ENCODE measurements at regions not wholly inside any gene's neighbourhood (a gene's known extent, or its start where the extent isn't known, plus 50 kb on each side); places are given as distances from the start of the nearest gene placed in this dataset.

GRCh38 chr4:189773909-189774308 lies 166.8 kb upstream of the FRG1 start:
- POLR2A ChIA-PET = no interaction called here
- no peak for FAIRE-seq

DNA sequence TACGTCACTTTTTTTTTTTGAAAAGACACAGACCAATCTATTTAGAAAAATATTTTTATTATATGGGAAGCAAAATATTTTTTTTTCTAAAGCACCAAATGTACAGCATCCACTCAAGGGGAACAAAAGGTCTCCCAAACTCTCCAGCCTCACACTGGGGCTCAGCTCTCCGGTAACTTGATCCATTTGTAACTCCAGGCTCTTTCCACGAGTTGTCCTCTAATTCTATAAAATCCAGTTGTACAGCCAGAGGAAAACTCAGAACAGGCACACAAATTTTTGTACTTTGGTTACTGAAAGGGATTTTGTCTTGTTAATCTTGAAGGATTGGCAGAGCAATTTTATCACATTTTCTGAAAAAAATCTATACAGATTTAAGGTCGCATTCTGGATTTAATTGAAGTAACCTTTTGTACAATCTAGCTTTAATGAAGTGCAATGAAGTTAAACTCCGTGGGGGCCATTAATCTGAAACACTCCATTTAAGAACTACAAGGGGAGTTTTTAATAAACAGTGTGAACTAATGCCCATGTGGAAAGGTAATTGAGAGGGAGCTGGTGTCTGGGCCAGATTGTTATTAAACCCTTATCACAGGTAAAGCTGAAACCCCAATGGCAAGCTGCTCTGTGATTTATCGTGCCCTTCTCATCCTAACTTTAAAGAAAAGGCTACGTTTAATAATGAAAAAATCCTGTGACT lies 161.2 kb upstream of the FRG1 start:
- WGBS (ENCODE audit: missing lambda C conversion rate) = 17% methylated on average over 7 of the region's 7 CpGs
- Histone ChIP-seq H3K27ac (no peak overlapping the region), H3K4me3 (no peak overlapping the region), H3K4me1 (no peaks in the 10 kb centered on the region), H3K9me3 (no peaks in the 10 kb centered on the region), H3K4me2 (no peak overlapping the region)
- FAIRE-seq = no peak
- DNase-seq (ENCODE audit: low read depth in 1 of 2, low spot score in 1 of 2) = no peak
- ChIA-PET CTCF (interaction anchor here (1.7 kb wide), 1 partner anchor 14 kb away, joined by 11 read pairs; no protein-coding TSS in a partner anchor), POLR2A (no interaction called here)
- ATAC-seq = no peak
- TF ChIP-seq KDM1A (IDR thresholded peaks at IDR 0.05; ENCODE audit: low read depth) (no peak), JUNB (IDR thresholded peaks at IDR 0.05) (no peak), ZC3H11A (IDR thresholded peaks at IDR 0.05) (no peak), EP300 (IDR thresholded peaks at IDR 0.05) (no peak), TP53 (CRISPR knock-in tag; IDR thresholded peaks at IDR 0.05) (no peak), POLR2AphosphoS2 (conservative IDR thresholded peaks at IDR 0.05; ENCODE audit: low read length) (no peak), CBX2 (IDR thresholded peaks at IDR 0.05; ENCODE audit: borderline replicate concordance, low read depth) (no peak), KDM5A (IDR thresholded peaks at IDR 0.05) (no peak), USF2 (IDR thresholded peaks at IDR 0.05) (no peak), CEBPB (IDR thresholded peaks at IDR 0.05) (no peak), EHF (CRISPR knock-in tag; IDR thresholded peaks at IDR 0.05) (no peak), RFX5 (IDR thresholded peaks at IDR 0.05) (no peak), HEYL (CRISPR knock-in tag; IDR thresholded peaks at IDR 0.05) (no peak), NFE2L2 (conservative IDR thresholded peaks at IDR 0.05; ENCODE audit: low read length) (no peak), EHMT2 (IDR thresholded peaks at IDR 0.05; ENCODE audit: low read depth) (no peak), CBX8 (IDR thresholded peaks at IDR 0.05) (no peak)
- TF ChIP-seq, protein P1, sequence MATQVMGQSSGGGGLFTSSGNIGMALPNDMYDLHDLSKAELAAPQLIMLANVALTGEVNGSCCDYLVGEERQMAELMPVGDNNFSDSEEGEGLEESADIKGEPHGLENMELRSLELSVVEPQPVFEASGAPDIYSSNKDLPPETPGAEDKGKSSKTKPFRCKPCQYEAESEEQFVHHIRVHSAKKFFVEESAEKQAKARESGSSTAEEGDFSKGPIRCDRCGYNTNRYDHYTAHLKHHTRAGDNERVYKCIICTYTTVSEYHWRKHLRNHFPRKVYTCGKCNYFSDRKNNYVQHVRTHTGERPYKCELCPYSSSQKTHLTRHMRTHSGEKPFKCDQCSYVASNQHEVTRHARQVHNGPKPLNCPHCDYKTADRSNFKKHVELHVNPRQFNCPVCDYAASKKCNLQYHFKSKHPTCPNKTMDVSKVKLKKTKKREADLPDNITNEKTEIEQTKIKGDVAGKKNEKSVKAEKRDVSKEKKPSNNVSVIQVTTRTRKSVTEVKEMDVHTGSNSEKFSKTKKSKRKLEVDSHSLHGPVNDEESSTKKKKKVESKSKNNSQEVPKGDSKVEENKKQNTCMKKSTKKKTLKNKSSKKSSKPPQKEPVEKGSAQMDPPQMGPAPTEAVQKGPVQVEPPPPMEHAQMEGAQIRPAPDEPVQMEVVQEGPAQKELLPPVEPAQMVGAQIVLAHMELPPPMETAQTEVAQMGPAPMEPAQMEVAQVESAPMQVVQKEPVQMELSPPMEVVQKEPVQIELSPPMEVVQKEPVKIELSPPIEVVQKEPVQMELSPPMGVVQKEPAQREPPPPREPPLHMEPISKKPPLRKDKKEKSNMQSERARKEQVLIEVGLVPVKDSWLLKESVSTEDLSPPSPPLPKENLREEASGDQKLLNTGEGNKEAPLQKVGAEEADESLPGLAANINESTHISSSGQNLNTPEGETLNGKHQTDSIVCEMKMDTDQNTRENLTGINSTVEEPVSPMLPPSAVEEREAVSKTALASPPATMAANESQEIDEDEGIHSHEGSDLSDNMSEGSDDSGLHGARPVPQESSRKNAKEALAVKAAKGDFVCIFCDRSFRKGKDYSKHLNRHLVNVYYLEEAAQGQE (IDR thresholded peaks at IDR 0.05) = no peak

More at GRCh38 chr4:189773909-189774308, 166.8 kb upstream of the FRG1 start:
- TF ChIP-seq, protein P1 (IDR thresholded peaks at IDR 0.05) = peak; percentile 70; the same call in 1 of the 2 replicates
- TF ChIP-seq CHD4 (IDR thresholded peaks at IDR 0.05; ENCODE audit: borderline replicate concordance) = no peak
- H3K27ac ChIP-seq = no peak overlapping the region
- DNase-seq (ENCODE audit: low read depth in 1 of 2, low spot score in 1 of 2) (peak in 1 of 2 experiments; percentile 4), ATAC-seq (no peak)
- H3K9me3 ChIP-seq = no peaks in the 10 kb centered on the region
- CTCF ChIA-PET = interaction anchor here (1.8 kb wide), 1 partner anchor 19 kb away, joined by 7 read pairs; no protein-coding TSS in a partner anchor
- WGBS (ENCODE audit: missing lambda C conversion rate) = 12% methylated on average over 6 of the region's 6 CpGs
- H3K4me1 ChIP-seq = no peaks in the 10 kb centered on the region
- H3K4me2 ChIP-seq = no peak overlapping the region
- H3K4me3 ChIP-seq = no peak overlapping the region

Measured in A549 (cell line).